PC-9 (cell line): ENCODE measurements at regions not wholly inside any gene's neighbourhood (a gene's known extent, or its start where the extent isn't known, plus 50 kb on each side); places are given as distances from the start of the nearest gene placed in this dataset.
"Not testable (repeated sequence)": the region's sequence is repeated elsewhere in the genome, so short reads cannot be mapped to it uniquely, and the experiment has no call there.

Experiments used
- BruUV-seq: library from RNA; stranded (reverse); fragments of 400-500 nt; replicated peaks from 2 replicates; lab custom pipeline; 2021; lab: Mats Ljungman, UMichigan
- CTCF ChIA-PET: fragments of 300-600 bp; sonication (Branson Sonifier 250); formaldehyde crosslinking; loops from one replicate; lab custom pipeline; 2022; ENCODE audit warnings: antibody characterized with exemption; lab: Charles Lee
- POLR2A ChIA-PET: fragments of 300-600 bp; sonication (Branson Sonifier 250); formaldehyde crosslinking; loops from one replicate; lab custom pipeline; 2022; ENCODE audit warnings: antibody characterized with exemption; ENCODE audit not compliant: unreplicated experiment; lab: Charles Lee
- DNase-seq, 2 experiments: peaks; one replicate each; pipeline versions ENCODE4 v3.0.0 to v3.0.0-alpha.2; 2015 to 2022; ENCODE audit warnings: mixed read lengths in 1 of 2
- H2AFZ ChIP-seq: fragments of 200-600 bp; sonication (generic); 2 replicates; pipeline ENCODE4 v1.8.1; 2017; ENCODE audit warnings: antibody characterized with exemption
- H3F3A ChIP-seq: fragments of 200-600 bp; sonication (generic); 2 replicates; pipeline ENCODE4 v1.8.1; 2017; ENCODE audit warnings: antibody characterized with exemption, mild to moderate bottlenecking, low read depth; ENCODE audit not compliant: insufficient read depth
- H3K27ac ChIP-seq: fragments of 200-600 bp; sonication (generic); 2 replicates; pipeline ENCODE4 v1.6.1; 2016; ENCODE audit warnings: mixed run types
- H3K27me3 ChIP-seq: fragments of 200-600 bp; sonication (generic); 2 replicates; pipeline ENCODE4 v1.6.1; 2016; ENCODE audit warnings: low read depth, mixed run types; ENCODE audit not compliant: insufficient read depth
- H3K36me3 ChIP-seq: fragments of 200-600 bp; sonication (generic); 2 replicates; pipeline ENCODE4 v1.6.1; 2016; ENCODE audit warnings: low read depth, mixed run types
- H3K4me1 ChIP-seq: fragments of 200-600 bp; sonication (generic); replicated peaks from 2 replicates; pipeline ENCODE4 v1.6.1; 2016; ENCODE audit warnings: mixed run types; ENCODE audit not compliant: insufficient read depth
- H3K4me2 ChIP-seq: fragments of 200-600 bp; sonication (generic); 2 replicates; pipeline ENCODE4 v1.6.1; 2017; ENCODE audit warnings: mixed run types
- H3K4me3 ChIP-seq: fragments of 200-600 bp; sonication (generic); 2 replicates; pipeline ENCODE4 v1.6.1; 2016; ENCODE audit warnings: mixed run types
- H3K79me2 ChIP-seq: fragments of 200-600 bp; sonication (generic); 2 replicates; pipeline ENCODE4 v1.6.1; 2017; ENCODE audit warnings: low read depth, mixed run types
- H3K9me2 ChIP-seq: fragments of 200-600 bp; sonication (generic); 2 replicates; pipeline ENCODE4 v1.8.1; 2017; ENCODE audit warnings: mild to moderate bottlenecking; ENCODE audit not compliant: insufficient read depth
- H3K9me3 ChIP-seq: fragments of 200-600 bp; sonication (generic); 2 replicates; pipeline ENCODE4 v1.8.1; 2016; ENCODE audit warnings: low read depth; ENCODE audit not compliant: insufficient read depth
- H4K20me1 ChIP-seq: fragments of 200-600 bp; sonication (generic); 2 replicates; pipeline ENCODE4 v1.8.1; 2017; ENCODE audit not compliant: insufficient read depth
- EZH2 ChIP-seq: fragments of 200-600 bp; sonication (generic); IDR thresholded peaks from 2 replicates; pipeline ENCODE4 v1.8.0; 2017; ENCODE audit warnings: antibody characterized with exemption, low read depth
- intact Hi-C: fragments of 100-400 bp; cut with micrococcal nuclease; formaldehyde crosslinking; loops from one replicate; pipeline ENCODE4 v1.10.0; 2022; ENCODE audit not compliant: unreplicated experiment
- TF ChIP-seq, protein P1 (sequence below): fragments of 200-600 bp; sonication (generic); conservative IDR thresholded peaks from 2 replicates; pipeline ENCODE4 v1.6.1; 2017; ENCODE audit warnings: mixed run types, antibody characterized with exemption, mild to moderate bottlenecking, moderate library complexity

DNA sequence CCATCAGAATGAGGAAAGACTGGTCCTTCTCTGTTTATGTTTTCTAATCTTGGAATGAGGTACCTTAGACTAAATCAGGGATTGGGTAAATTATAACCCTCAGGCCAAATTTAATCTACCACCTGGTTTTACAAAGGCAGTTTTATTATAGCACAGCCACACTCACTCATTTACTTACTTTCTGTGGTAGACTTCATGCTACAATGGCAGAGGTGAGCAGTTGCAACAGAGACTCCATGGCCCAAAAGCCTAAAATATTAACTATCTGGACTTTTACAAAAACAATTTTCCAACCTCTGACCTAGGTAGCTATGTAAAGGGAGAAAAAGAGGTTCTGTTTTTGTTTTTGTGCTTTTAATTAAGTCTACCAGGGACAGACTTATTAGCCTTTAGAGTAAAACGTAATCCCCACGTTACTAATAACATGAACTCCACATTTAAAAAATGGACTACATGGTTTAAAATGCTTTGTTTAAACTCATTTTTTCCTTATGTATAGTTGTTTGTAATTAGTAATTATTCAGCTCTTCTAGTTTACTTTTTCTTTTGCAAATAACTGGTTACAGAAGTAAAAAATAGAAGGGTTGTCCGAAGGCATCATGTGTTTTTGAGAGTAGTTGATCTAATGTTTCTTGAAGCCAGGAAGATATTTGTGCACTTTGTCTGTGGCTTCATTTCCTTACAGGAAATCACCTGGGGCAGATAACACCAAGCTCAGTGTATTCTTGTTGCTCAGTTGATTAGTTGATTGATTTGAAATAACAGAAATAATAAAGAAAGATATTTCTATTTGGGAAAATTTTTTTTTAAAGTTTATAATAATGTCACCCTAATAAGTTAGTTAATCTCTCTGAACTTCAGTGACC, 57.6 kb upstream of the ATP2B1 start:
- peaks cover 62% of the 10 kb centered on the region for H3K4me1 ChIP-seq
- H3K4me2 ChIP-seq, result no peak overlapping the region
- ChIA-PET CTCF (no interaction called here), POLR2A (no interaction called here)
- H3K9me3 ChIP-seq, result peaks cover 10% of the 10 kb centered on the region
- no peaks in the 10 kb centered on the region for H4K20me1 ChIP-seq
- TF ChIP-seq, protein P1, sequence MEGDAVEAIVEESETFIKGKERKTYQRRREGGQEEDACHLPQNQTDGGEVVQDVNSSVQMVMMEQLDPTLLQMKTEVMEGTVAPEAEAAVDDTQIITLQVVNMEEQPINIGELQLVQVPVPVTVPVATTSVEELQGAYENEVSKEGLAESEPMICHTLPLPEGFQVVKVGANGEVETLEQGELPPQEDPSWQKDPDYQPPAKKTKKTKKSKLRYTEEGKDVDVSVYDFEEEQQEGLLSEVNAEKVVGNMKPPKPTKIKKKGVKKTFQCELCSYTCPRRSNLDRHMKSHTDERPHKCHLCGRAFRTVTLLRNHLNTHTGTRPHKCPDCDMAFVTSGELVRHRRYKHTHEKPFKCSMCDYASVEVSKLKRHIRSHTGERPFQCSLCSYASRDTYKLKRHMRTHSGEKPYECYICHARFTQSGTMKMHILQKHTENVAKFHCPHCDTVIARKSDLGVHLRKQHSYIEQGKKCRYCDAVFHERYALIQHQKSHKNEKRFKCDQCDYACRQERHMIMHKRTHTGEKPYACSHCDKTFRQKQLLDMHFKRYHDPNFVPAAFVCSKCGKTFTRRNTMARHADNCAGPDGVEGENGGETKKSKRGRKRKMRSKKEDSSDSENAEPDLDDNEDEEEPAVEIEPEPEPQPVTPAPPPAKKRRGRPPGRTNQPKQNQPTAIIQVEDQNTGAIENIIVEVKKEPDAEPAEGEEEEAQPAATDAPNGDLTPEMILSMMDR, result no peak
- TF ChIP-seq EZH2, result no peak
- H2AFZ ChIP-seq, result no peak overlapping the region
- H3K36me3 ChIP-seq, result no peaks in the 10 kb centered on the region
- H3K79me2 ChIP-seq, result no peaks in the 10 kb centered on the region
- no peaks in the 10 kb centered on the region; the same call in 1 of the 2 replicates for H3K9me2 ChIP-seq
- H3K27ac ChIP-seq, result no peak overlapping the region
- DNase-seq, result no peak
- peaks cover 43% of the 10 kb centered on the region for H3F3A ChIP-seq
- no TSS peak for BruUV-seq
- H3K4me3 ChIP-seq, result no peak overlapping the region
- intact Hi-C loops, result no loop called here
- no peaks in the 10 kb centered on the region for H3K27me3 ChIP-seq

DNA sequence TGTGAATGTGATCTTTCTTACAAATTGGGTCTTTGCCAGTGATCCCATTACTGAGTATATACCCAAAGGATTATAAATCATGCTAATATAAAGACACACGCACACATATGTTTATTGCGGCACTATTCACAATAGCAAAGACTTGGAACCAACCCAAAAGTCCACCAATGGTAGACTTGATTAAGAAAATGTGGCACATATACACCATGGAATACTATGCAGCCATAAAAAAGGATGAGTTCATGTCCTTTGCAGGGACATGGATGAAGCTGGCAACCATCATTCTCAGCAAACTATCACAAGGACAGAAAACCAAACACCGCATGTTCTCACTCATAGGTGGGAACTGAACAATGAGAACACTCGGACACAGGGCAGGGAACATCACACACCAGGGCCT, 55.5 kb upstream of the ATP2B1 start:
- H3K36me3 ChIP-seq, CTCF ChIA-PET, H3K27ac ChIP-seq, H3K4me2 ChIP-seq, H3K27me3 ChIP-seq, DNase-seq, BruUV-seq, H3K79me2 ChIP-seq, intact Hi-C loops, H3K9me2 ChIP-seq, H3K4me3 ChIP-seq, H2AFZ ChIP-seq, H4K20me1 ChIP-seq: not testable (repeated sequence)
- H3F3A ChIP-seq, result peaks cover 32% of the 10 kb centered on the region
- peaks cover 23% of the 10 kb centered on the region for H3K9me3 ChIP-seq
- POLR2A ChIA-PET, result interaction anchor here (0.8 kb wide), 1 partner anchor 889 kb away, joined by 3 read pairs; no protein-coding TSS in a partner anchor
- H3K4me1 ChIP-seq, result peaks cover 50% of the 10 kb centered on the region

DNA sequence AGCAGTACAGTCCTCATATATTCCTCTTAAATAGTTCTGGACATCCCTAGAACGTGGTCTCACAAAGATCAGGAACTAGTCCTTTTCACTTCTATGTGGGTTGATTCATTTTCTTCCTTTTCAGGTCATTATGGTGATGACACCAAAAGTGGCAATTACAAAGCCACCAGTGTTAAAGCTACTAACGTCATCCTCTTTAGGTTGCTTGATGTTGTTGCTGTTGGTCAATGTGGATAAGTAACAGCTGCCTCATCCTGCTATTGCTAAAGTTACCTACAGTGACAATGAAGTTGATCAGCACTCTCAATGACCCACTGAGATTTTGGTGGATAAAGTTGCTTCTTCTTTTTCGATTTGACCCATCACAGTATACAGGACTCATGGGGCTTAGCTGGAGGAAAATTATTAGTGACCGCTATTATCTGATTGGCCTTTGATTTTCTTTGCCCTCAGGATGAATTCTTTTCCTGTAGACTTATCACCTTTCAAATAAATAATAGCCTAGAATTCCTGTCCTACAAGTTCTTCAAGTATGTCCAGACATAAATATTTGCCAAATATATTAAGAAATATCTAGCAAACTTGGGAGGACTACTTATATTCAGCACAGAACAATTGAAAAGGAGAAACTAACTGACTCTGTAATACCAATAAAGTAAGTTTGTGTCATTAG, 54.0 kb upstream of the ATP2B1 start:
- peak; percentile 14 to 96 for DNase-seq
- Histone ChIP-seq H3F3A (peaks cover 30% of the 10 kb centered on the region), H4K20me1 (no peaks in the 10 kb centered on the region), H3K9me3 (peaks cover 23% of the 10 kb centered on the region), H3K27me3 (no peaks in the 10 kb centered on the region), H3K79me2 (no peaks in the 10 kb centered on the region), H3K4me3 (peak overlapping the region; percentile 15; the same call in 1 of the 2 replicates), H3K4me2 (peak overlapping the region; percentile 67), H3K27ac (peak overlapping the region; percentile 95), H3K4me1 (peaks cover 43% of the 10 kb centered on the region), H2AFZ (no peak overlapping the region), H3K36me3 (no peaks in the 10 kb centered on the region), H3K9me2 (no peaks in the 10 kb centered on the region; the same call in 1 of the 2 replicates)
- TF ChIP-seq, protein P1, result no peak
- TF ChIP-seq EZH2, result no peak
- intact Hi-C loops, result loop anchor here (2.0 kb wide), 1 partner anchor 188 kb away; no protein-coding TSS in a partner anchor
- BruUV-seq, result no TSS peak
- ChIA-PET POLR2A (interaction anchor here (0.6 kb wide), 1 partner anchor 89 kb away, joined by 3 read pairs; no protein-coding TSS in a partner anchor), CTCF (no interaction called here)
